ENCODE measurements at regions not wholly inside any gene's neighbourhood (a gene's known extent, or its start where the extent isn't known, plus 50 kb on each side); places are given as distances from the start of the nearest gene placed in this dataset.
A peak's percentile ranks its signal among the peaks of the same experiment; 100 is the strongest.
"Not testable (repeated sequence)": the region's sequence is repeated elsewhere in the genome, so short reads cannot be mapped to it uniquely, and the experiment has no call there.

- H3K4me3 ChIP-seq = no peak overlapping the region
- in situ Hi-C loops (cut with MboI; ENCODE audit: low pct_unique_long_range_greater_than_20kb in 2 of 9, low sequenced_read_pairs in 9 of 9, unreplicated experiment in 9 of 9) = no loop called here
- H3K27ac ChIP-seq = no peak overlapping the region
- WGBS, 10 experiments = 29 to 83% (median 40%) methylated on average over 1 to 5 of the region's 5 CpGs; no CpG with 5 or more reads in 3 of the 10 experiments
- no peak for ATAC-seq (replicated peaks in 6 of 8)
- no peaks in the 10 kb centered on the region for H3K4me1 ChIP-seq (replicated peaks in 1 of 2)
These were observed 79.8 kb downstream of the MRPL36 start for GRCh38 chr5:1719860-1720259.

- Histone ChIP-seq H3K4me3 (no peak overlapping the region), H3K4me1 (replicated peaks in 1 of 2) (no peaks in the 10 kb centered on the region), H3K27ac (no peak overlapping the region)
- no peak for ATAC-seq (replicated peaks in 6 of 8)
- in situ Hi-C loops (cut with MboI; ENCODE audit: low pct_unique_long_range_greater_than_20kb in 2 of 9, low sequenced_read_pairs in 9 of 9, unreplicated experiment in 9 of 9) = no loop called here
- WGBS, 10 experiments = 0 to 100% (median 52%) methylated on average over 1 to 3 of the region's 3 CpGs
These were observed 81.0 kb downstream of the MRPL36 start for GRCh38 chr5:1718669-1719068.

GRCh38 chr5:1710091-1710490, 89.5 kb downstream of the MRPL36 start:
- H3K27ac ChIP-seq; H3K4me3 ChIP-seq; ATAC-seq (replicated peaks in 6 of 8); in situ Hi-C loops (cut with MboI; ENCODE audit: low pct_unique_long_range_greater_than_20kb in 2 of 9, low sequenced_read_pairs in 9 of 9, unreplicated experiment in 9 of 9); H3K4me1 ChIP-seq (replicated peaks in 1 of 2): not testable (repeated sequence)
- WGBS, 10 experiments = no CpG with 5 or more reads among the region's 21 CpGs

GRCh38 chr5:1709171-1709803, 90.3 kb downstream of the MRPL36 start:
- Histone ChIP-seq H3K27ac (no peak overlapping the region), H3K4me1 (replicated peaks in 1 of 2) (peaks cover 0 to 8% of the 10 kb centered on the region in 2 donors), H3K4me3 (no peak overlapping the region)
- WGBS, 10 experiments = 7 to 61% (median 41%) methylated on average over 1 to 7 of the region's 16 CpGs; no CpG with 5 or more reads in 4 of the 10 experiments
- in situ Hi-C loops (cut with MboI; ENCODE audit: low pct_unique_long_range_greater_than_20kb in 2 of 9, low sequenced_read_pairs in 9 of 9, unreplicated experiment in 9 of 9) = no loop called here
- ATAC-seq (replicated peaks in 6 of 8) = peak in 3 of 8 experiments; percentile 35 to 80 (median 72)

- H3K27ac ChIP-seq = no peak overlapping the region
These were observed 91.0 kb downstream of the MRPL36 start for GRCh38 chr5:1708592-1709141.

GRCh38 chr5:1707467-1707866, 92.2 kb downstream of the MRPL36 start:
- in situ Hi-C loops (cut with MboI; ENCODE audit: low pct_unique_long_range_greater_than_20kb in 2 of 9, low sequenced_read_pairs in 9 of 9, unreplicated experiment in 9 of 9) = no loop called here
- H3K27ac ChIP-seq = no peak overlapping the region
- 60 to 100% (median 80%) methylated on average over 1 to 4 of the region's 10 CpGs; no CpG with 5 or more reads in 7 of the 10 experiments for WGBS, 10 experiments
- no peak overlapping the region for H3K4me3 ChIP-seq
- H3K4me1 ChIP-seq (replicated peaks in 1 of 2) = peaks cover 0 to 12% of the 10 kb centered on the region in 2 donors
- ATAC-seq (replicated peaks in 6 of 8) = no peak

More at GRCh38 chr5:1708592-1709141, 91.0 kb downstream of the MRPL36 start:
- 0 to 100% (median 40%) methylated on average over 1 to 2 of the region's 7 CpGs; no CpG with 5 or more reads in 7 of the 10 experiments for WGBS, 10 experiments
- Histone ChIP-seq H3K4me1 (replicated peaks in 1 of 2) (peaks cover 0 to 8% of the 10 kb centered on the region in 2 donors), H3K4me3 (no peak overlapping the region)
- in situ Hi-C loops (cut with MboI; ENCODE audit: low pct_unique_long_range_greater_than_20kb in 2 of 9, low sequenced_read_pairs in 9 of 9, unreplicated experiment in 9 of 9) = no loop called here
- ATAC-seq (replicated peaks in 6 of 8) = peak in 2 of 8 experiments; percentile 17 to 38

GRCh38 chr5:1706428-1706827, 93.2 kb downstream of the MRPL36 start:
- in situ Hi-C loops (cut with MboI; ENCODE audit: low pct_unique_long_range_greater_than_20kb in 2 of 9, low sequenced_read_pairs in 9 of 9, unreplicated experiment in 9 of 9) = no loop called here
- Histone ChIP-seq H3K27ac (no peak overlapping the region), H3K4me3 (no peak overlapping the region), H3K4me1 (replicated peaks in 1 of 2) (peaks cover 5 to 21% of the 10 kb centered on the region in 2 donors)
- ATAC-seq (replicated peaks in 6 of 8) = no peak
- 57 to 97% (median 86%) methylated on average over 2 to 10 of the region's 11 CpGs; no CpG with 5 or more reads in 2 of the 10 experiments for WGBS, 10 experiments

- in situ Hi-C loops (cut with MboI; ENCODE audit: low pct_unique_long_range_greater_than_20kb in 2 of 9, low sequenced_read_pairs in 9 of 9, unreplicated experiment in 9 of 9) = no loop called here
- H3K4me1 ChIP-seq (replicated peaks in 1 of 2) = peaks cover 7 to 25% of the 10 kb centered on the region in 2 donors
- no peak overlapping the region for H3K4me3 ChIP-seq
- 0 to 87% (median 79%) methylated on average over 1 to 17 of the region's 17 CpGs; no CpG with 5 or more reads in 3 of the 10 experiments for WGBS, 10 experiments
- no peak for ATAC-seq (replicated peaks in 6 of 8)
- no peak overlapping the region for H3K27ac ChIP-seq
These were observed 93.6 kb downstream of the MRPL36 start for GRCh38 chr5:1706021-1706420.

GRCh38 chr5:1704676-1705075, 95.0 kb downstream of the MRPL36 start:
- 0 to 60% (median 40%) methylated on average over 1 to 2 of the region's 7 CpGs; no CpG with 5 or more reads in 6 of the 10 experiments for WGBS, 10 experiments
- Histone ChIP-seq H3K4me1 (replicated peaks in 1 of 2) (peaks cover 7 to 27% of the 10 kb centered on the region in 2 donors), H3K27ac (no peak overlapping the region), H3K4me3 (no peak overlapping the region)
- no peak for ATAC-seq (replicated peaks in 6 of 8)
- in situ Hi-C loops (cut with MboI; ENCODE audit: low pct_unique_long_range_greater_than_20kb in 2 of 9, low sequenced_read_pairs in 9 of 9, unreplicated experiment in 9 of 9) = no loop called here

GRCh38 chr5:1704266-1704665, 95.4 kb downstream of the MRPL36 start:
- in situ Hi-C loops (cut with MboI; ENCODE audit: low pct_unique_long_range_greater_than_20kb in 2 of 9, low sequenced_read_pairs in 9 of 9, unreplicated experiment in 9 of 9) = no loop called here
- H3K27ac ChIP-seq = no peak overlapping the region
- no peak for ATAC-seq (replicated peaks in 6 of 8)
- 20 to 100% (median 66%) methylated on average over 1 to 4 of the region's 13 CpGs; no CpG with 5 or more reads in 4 of the 10 experiments for WGBS, 10 experiments
- no peak overlapping the region for H3K4me3 ChIP-seq
- H3K4me1 ChIP-seq (replicated peaks in 1 of 2) = peaks cover 7 to 23% of the 10 kb centered on the region in 2 donors

- in situ Hi-C loops (cut with MboI; ENCODE audit: low pct_unique_long_range_greater_than_20kb in 2 of 9, low sequenced_read_pairs in 9 of 9, unreplicated experiment in 9 of 9) = no loop called here
- Histone ChIP-seq H3K27ac (no peak overlapping the region), H3K4me1 (replicated peaks in 1 of 2) (peaks cover 7 to 19% of the 10 kb centered on the region in 2 donors), H3K4me3 (no peak overlapping the region)
- 43 to 100% (median 82%) methylated on average over 1 to 6 of the region's 21 CpGs; no CpG with 5 or more reads in 5 of the 10 experiments for WGBS, 10 experiments
- ATAC-seq (replicated peaks in 6 of 8) = no peak
These were observed 96.1 kb downstream of the MRPL36 start for GRCh38 chr5:1703352-1704050.

- Histone ChIP-seq H3K4me3 (no peak overlapping the region), H3K4me1 (replicated peaks in 1 of 2) (peaks cover 7 to 19% of the 10 kb centered on the region in 2 donors), H3K27ac (no peak overlapping the region)
- WGBS, 10 experiments = 20 to 90% (median 73%) methylated on average over 1 to 13 of the region's 21 CpGs; no CpG with 5 or more reads in 6 of the 10 experiments
- ATAC-seq (replicated peaks in 6 of 8) = peak in 2 of 8 experiments; percentile 64 to 66
- in situ Hi-C loops (cut with MboI; ENCODE audit: low pct_unique_long_range_greater_than_20kb in 2 of 9, low sequenced_read_pairs in 9 of 9, unreplicated experiment in 9 of 9) = no loop called here
These were observed 97.3 kb downstream of the MRPL36 start for GRCh38 chr5:1702318-1702717.

GRCh38 chr5:1701884-1702283, 97.8 kb downstream of the MRPL36 start:
- 40 to 100% (median 80%) methylated on average over 1 to 14 of the region's 22 CpGs; no CpG with 5 or more reads in 2 of the 10 experiments for WGBS, 10 experiments
- peak in 2 of 8 experiments; percentile 32 to 50 for ATAC-seq (replicated peaks in 6 of 8)
- Histone ChIP-seq H3K27ac (no peak overlapping the region), H3K4me3 (no peak overlapping the region), H3K4me1 (replicated peaks in 1 of 2) (peaks cover 7 to 19% of the 10 kb centered on the region in 2 donors)
- in situ Hi-C loops (cut with MboI; ENCODE audit: low pct_unique_long_range_greater_than_20kb in 2 of 9, low sequenced_read_pairs in 9 of 9, unreplicated experiment in 9 of 9) = no loop called here
